WTC11 (cell line): ENCODE measurements at regions not wholly inside any gene's neighbourhood (a gene's known extent, or its start where the extent isn't known, plus 50 kb on each side); places are given as distances from the start of the nearest gene placed in this dataset.

ENCODE experiments used
- ATAC-seq: fragments of 200-7000 bp; cut with Tn5 transposase; 2 replicates; pipeline ENCODE4 v1.10.0; 2021; ENCODE audit warnings: mild to moderate bottlenecking, moderate library complexity
- CTCF ChIA-PET: fragments of 300-600 bp; sonication (Branson Sonifier 250); formaldehyde crosslinking; loops from one replicate; lab custom pipeline; 2021; ENCODE audit warnings: antibody characterized with exemption; lab: Charles Lee
- POLR2A ChIA-PET: fragments of 350-600 bp; sonication (Branson Sonifier 250); formaldehyde crosslinking; loops from one replicate; lab custom pipeline; 2021; ENCODE audit warnings: antibody characterized with exemption; lab: Charles Lee
- DNase-seq: peaks from one replicate; pipeline ENCODE4 v3.0.0; 2021; ENCODE audit warnings: low spot score
- H3K27ac Mint-ChIP-seq: 2 replicates; pipeline ENCODE4 v1.8.0; 2021; ENCODE audit warnings: mixed read lengths
- H3K27me3 Mint-ChIP-seq: 2 replicates; pipeline ENCODE4 v1.8.0; 2021; ENCODE audit warnings: low read depth, mild to moderate bottlenecking, moderate library complexity, mixed read lengths
- H3K36me3 Mint-ChIP-seq: 2 replicates; pipeline ENCODE4 v1.8.0; 2021; ENCODE audit warnings: mixed read lengths
- H3K4me1 Mint-ChIP-seq: 2 replicates; pipeline ENCODE4 v1.8.0; 2022; ENCODE audit warnings: mixed read lengths
- H3K4me3 Mint-ChIP-seq: 2 replicates; pipeline ENCODE4 v1.8.0; 2021; ENCODE audit warnings: mild to moderate bottlenecking, moderate library complexity, mixed read lengths
- H3K9me3 Mint-ChIP-seq: 2 replicates; pipeline ENCODE4 v1.8.0; 2021; ENCODE audit warnings: mixed read lengths
- ARID4B ChIP-seq: sonication (generic); formaldehyde crosslinking; IDR thresholded peaks from 2 replicates; pipeline ENCODE4 v1.8.0; 2023; ENCODE audit warnings: missing genetic modification reagents, mild to moderate bottlenecking, borderline replicate concordance
- ATF2 ChIP-seq: sonication (generic); formaldehyde crosslinking; IDR thresholded peaks from 2 replicates; pipeline ENCODE4 v1.8.1; 2022; ENCODE audit warnings: low read depth, missing genetic modification reagents, borderline replicate concordance
- ATF3 ChIP-seq: sonication (generic); formaldehyde crosslinking; conservative IDR thresholded peaks from 2 replicates; pipeline ENCODE4 v1.8.1; 2022; ENCODE audit warnings: mild to moderate bottlenecking, missing genetic modification reagents
- E2F4 ChIP-seq: sonication (generic); formaldehyde crosslinking; IDR thresholded peaks from 2 replicates; pipeline ENCODE4 v1.8.1; 2022; ENCODE audit warnings: low read depth, mild to moderate bottlenecking, moderate library complexity, missing genetic modification reagents, borderline replicate concordance
- E2F5 ChIP-seq: sonication (generic); formaldehyde crosslinking; IDR thresholded peaks from 2 replicates; pipeline ENCODE4 v1.8.1; 2022; ENCODE audit warnings: mild to moderate bottlenecking, moderate library complexity, missing genetic modification reagents
- ERG ChIP-seq: fragments of 250-450 bp; sonication (Bioruptor Pico); IDR thresholded peaks from 2 replicates; pipeline ENCODE4 v1.8.0; 2021; ENCODE audit warnings: mild to moderate bottlenecking
- FOXP4 ChIP-seq: sonication (generic); formaldehyde crosslinking; IDR thresholded peaks from 2 replicates; pipeline ENCODE4 v1.8.0; 2022; ENCODE audit warnings: mild to moderate bottlenecking, missing genetic modification reagents
- GTF2I ChIP-seq: fragments of 250-450 bp; sonication (Bioruptor Pico); conservative IDR thresholded peaks from 2 replicates; pipeline ENCODE4 v1.4.0; 2021; ENCODE audit warnings: mild to moderate bottlenecking
- HMGA2 ChIP-seq: fragments of 250-450 bp; sonication (Bioruptor Pico); IDR thresholded peaks from 2 replicates; pipeline ENCODE4 v1.4.0; 2021; ENCODE audit warnings: mild to moderate bottlenecking, moderate library complexity
- IRF1 ChIP-seq: sonication (generic); formaldehyde crosslinking; IDR thresholded peaks from 2 replicates; pipeline ENCODE4 v1.8.0; 2023; ENCODE audit warnings: missing genetic modification reagents
- MAX ChIP-seq: sonication (generic); formaldehyde crosslinking; IDR thresholded peaks from 2 replicates; pipeline ENCODE4 v1.8.0; 2022; ENCODE audit warnings: mild to moderate bottlenecking, missing genetic modification reagents
- NR3C1 ChIP-seq: sonication (generic); formaldehyde crosslinking; conservative IDR thresholded peaks from 2 replicates; pipeline ENCODE4 v1.8.1; 2023; ENCODE audit warnings: low read depth, mild to moderate bottlenecking, missing genetic modification reagents
- OVOL2 ChIP-seq: fragments of 250-450 bp; sonication (Bioruptor Pico); IDR thresholded peaks from 2 replicates; pipeline ENCODE4 v1.9.0; 2021; ENCODE audit warnings: mild to moderate bottlenecking, borderline replicate concordance
- PREB ChIP-seq: sonication (generic); formaldehyde crosslinking; IDR thresholded peaks from 2 replicates; pipeline ENCODE4 v1.8.1; 2022; ENCODE audit warnings: mild to moderate bottlenecking, missing genetic modification reagents, moderate library complexity, borderline replicate concordance
- RORB ChIP-seq: fragments of 250-450 bp; sonication (Bioruptor Pico); IDR thresholded peaks from 2 replicates; pipeline ENCODE4 v1.9.0; 2021; ENCODE audit warnings: mild to moderate bottlenecking
- TEAD1 ChIP-seq: sonication (generic); formaldehyde crosslinking; IDR thresholded peaks from 2 replicates; pipeline ENCODE4 v1.8.0; 2022; ENCODE audit warnings: mild to moderate bottlenecking, missing genetic modification reagents
- ZNF232 ChIP-seq: sonication (generic); formaldehyde crosslinking; IDR thresholded peaks from 2 replicates; pipeline ENCODE4 v1.8.0; 2022; ENCODE audit warnings: mild to moderate bottlenecking, missing genetic modification reagents
- ZNF396 ChIP-seq: fragments of 250-450 bp; sonication (Bioruptor Pico); IDR thresholded peaks from 2 replicates; pipeline ENCODE4 v1.8.0; 2021; ENCODE audit warnings: mild to moderate bottlenecking, moderate library complexity, borderline replicate concordance

- TF ChIP-seq ERG, result no peak
- TF ChIP-seq ZNF232 (CRISPR knock-in tag), result no peak
- TF ChIP-seq GTF2I (CRISPR knock-in tag), result no peak
- TF ChIP-seq ATF3 (CRISPR knock-in tag), result no peak
Measured at GRCh38 chrX:113514906-113515305, 674.3 kb upstream of the AMOT start (continued).

GRCh38 chrX:113512700-113513395, 672.2 kb upstream of the AMOT start:
- Mint-ChIP-seq H3K27ac (0 out of 2 replicates have a peak overlapping the region, but pooled peaks have one; percentile 39), H3K4me1 (peaks cover 39% of the 10 kb centered on the region), H3K4me3 (no peak overlapping the region), H3K36me3 (no peaks in the 10 kb centered on the region), H3K9me3 (no peaks in the 10 kb centered on the region), H3K27me3 (no peaks in the 10 kb centered on the region)
- ATAC-seq (no peak), DNase-seq (no peak)
- ChIA-PET POLR2A (no interaction called here), CTCF (no interaction called here)
- TF ChIP-seq ZNF396 (CRISPR knock-in tag) (no peak), ARID4B (CRISPR knock-in tag) (no peak), ATF3 (CRISPR knock-in tag) (no peak), MAX (CRISPR knock-in tag) (no peak), NR3C1 (CRISPR knock-in tag) (no peak), FOXP4 (no peak), HMGA2 (CRISPR knock-in tag) (no peak), TEAD1 (CRISPR knock-in tag) (no peak), PREB (CRISPR knock-in tag) (no peak), E2F5 (CRISPR knock-in tag) (no peak), OVOL2 (CRISPR knock-in tag) (no peak), IRF1 (CRISPR knock-in tag) (no peak), RORB (no peak), ATF2 (CRISPR knock-in tag) (no peak), E2F4 (CRISPR knock-in tag) (no peak)
